H1 (cell line): ENCODE measurements at regions not wholly inside any gene's neighbourhood (a gene's known extent, or its start where the extent isn't known, plus 50 kb on each side); places are given as distances from the start of the nearest gene placed in this dataset.

Experiments
- CTCF ChIA-PET: fragments of 300-600 bp; sonication (Branson Sonifier 250); formaldehyde crosslinking; loops from one replicate; lab custom pipeline; 2021; ENCODE audit not compliant: partially characterized antibody; lab: Charles Lee
- POLR2A ChIA-PET: fragments of 300-600 bp; sonication (Branson Sonifier 250); formaldehyde crosslinking; loops from one replicate; lab custom pipeline; 2021; ENCODE audit warnings: inconsistent platforms; ENCODE audit not compliant: partially characterized antibody; lab: Charles Lee
- DNase-seq, 2 experiments: peaks; one replicate each; pipeline versions ENCODE4 v3.0.0 to v3.0.0-alpha.2; 2010 to 2022; ENCODE audit warnings: low spot score in 2 of 2, low read depth in 1 of 2, mixed read lengths in 1 of 2
- FAIRE-seq: peaks from 2 replicates; lab custom pipeline; 2011; peaks lifted over from hg19 to GRCh38; lab: Jason Lieb, UNC
- H2AFZ ChIP-seq: 2 replicates; pipeline ENCODE4 v1.8.1; 2012; ENCODE audit warnings: low read length, inconsistent platforms
- H2AK5ac ChIP-seq: 2 replicates; pipeline ENCODE4 v1.6.1; 2013; ENCODE audit warnings: low read depth, low read length
- H2BK120ac ChIP-seq: replicated peaks from 2 replicates; pipeline ENCODE3; 2013; ENCODE audit warnings: low read depth, low read length, inconsistent platforms
- H2BK12ac ChIP-seq: 2 replicates; pipeline ENCODE4 v1.6.1; 2013; ENCODE audit warnings: low read depth, low read length
- H2BK15ac ChIP-seq: 2 replicates; pipeline ENCODE4 v1.6.1; 2013; ENCODE audit warnings: low read length
- H2BK20ac ChIP-seq: 2 replicates; pipeline ENCODE4 v1.6.1; 2013; ENCODE audit warnings: low read length
- H2BK5ac ChIP-seq: 2 replicates; pipeline ENCODE4 v1.6.1; 2013; ENCODE audit warnings: low read depth, low read length
- H3K14ac ChIP-seq: 2 replicates; pipeline ENCODE4 v1.6.1; 2013; ENCODE audit warnings: inconsistent platforms; ENCODE audit not compliant: insufficient read length
- H3K18ac ChIP-seq: 2 replicates; pipeline ENCODE4 v1.6.1; 2013; ENCODE audit warnings: low read length; ENCODE audit errors: extremely low read depth
- H3K23ac ChIP-seq: 2 replicates; pipeline ENCODE4 v1.6.1; 2013; ENCODE audit warnings: inconsistent platforms; ENCODE audit not compliant: insufficient read length
- H3K23me2 ChIP-seq: 2 replicates; pipeline ENCODE4 v1.6.1; 2013; ENCODE audit warnings: low read depth, low read length
- H3K27ac ChIP-seq: 2 replicates; pipeline ENCODE4 v1.6.1; 2011; ENCODE audit warnings: low read depth, low read length, inconsistent platforms
- H3K27me3 ChIP-seq, 4 experiments: replicated peaks in 1 of 4; 1 replicate in 1 of 4; 2 replicates in 3 of 4; pipeline versions ENCODE4 v1.6.1 to v1.8.1; 2011 to 2013; ENCODE audit warnings: low read length in 3 of 4, mild to moderate bottlenecking in 3 of 4, inconsistent platforms in 2 of 4, mixed read lengths in 2 of 4, moderate library complexity in 1 of 4; ENCODE audit not compliant: control insufficient read depth in 3 of 4, insufficient read depth in 3 of 4; ENCODE audit errors: extremely low read depth in 1 of 4
- H3K36me3 ChIP-seq, 4 experiments: 2 replicates each; pipeline versions ENCODE4 v1.6.1 to v1.8.1; 2011 to 2013; ENCODE audit warnings: mild to moderate bottlenecking in 4 of 4, low read length in 3 of 4, moderate library complexity in 2 of 4, control low read depth in 1 of 4, inconsistent platforms in 1 of 4; ENCODE audit not compliant: insufficient read depth in 4 of 4, control insufficient read depth in 2 of 4
- H3K4ac ChIP-seq: replicated peaks from 2 replicates; pipeline ENCODE3; 2013; ENCODE audit warnings: low read length, low read depth, mixed read lengths, inconsistent platforms; ENCODE audit not compliant: insufficient read length
- H3K4me1 ChIP-seq, 4 experiments: replicated peaks in 1 of 4; 1 replicate in 1 of 4; 2 replicates in 3 of 4; pipeline versions ENCODE4 v1.6.1 to v1.8.1; 2011 to 2013; ENCODE audit warnings: low read length in 3 of 4, inconsistent platforms in 2 of 4, mixed read lengths in 1 of 4; ENCODE audit not compliant: insufficient read depth in 4 of 4, control insufficient read depth in 3 of 4
- H3K4me2 ChIP-seq, 2 experiments: 2 replicates each; pipeline versions ENCODE4 v1.6.1 to v1.8.1; 2011 to 2013; ENCODE audit warnings: low read depth in 2 of 2, low read length in 2 of 2, control low read depth in 1 of 2, inconsistent platforms in 1 of 2, mild to moderate bottlenecking in 1 of 2; ENCODE audit not compliant: insufficient read depth in 1 of 2
- H3K4me3 ChIP-seq, 4 experiments: fragments of 200-600, 300-600 bp in 1 of 4; sonication (generic), shearing (Covaris generic), sonication (Bioruptor Twin) in 1 of 4; 2 replicates each; pipeline versions ENCODE4 v1.5.1 to v1.8.1; 2011 to 2016; ENCODE audit warnings: low read length in 4 of 4, low read depth in 3 of 4, control low read depth in 2 of 4, inconsistent platforms in 2 of 4, mild to moderate bottlenecking in 2 of 4, mixed read lengths in 1 of 4, moderate library complexity in 1 of 4; ENCODE audit not compliant: insufficient read depth in 2 of 4; ENCODE audit errors: extremely low read depth in 1 of 4
- H3K56ac ChIP-seq: replicated peaks from 2 replicates; pipeline ENCODE3; 2013; ENCODE audit warnings: low read depth, mild to moderate bottlenecking, mixed read lengths, low read length, inconsistent platforms; ENCODE audit not compliant: insufficient read length
- H3K79me1 ChIP-seq: 2 replicates; pipeline ENCODE4 v1.6.1; 2013; ENCODE audit warnings: low read depth, low read length, control low read depth
- H3K79me2 ChIP-seq, 2 experiments: 2 replicates each; pipeline versions ENCODE4 v1.6.1 to v1.8.1; 2012 to 2013; ENCODE audit warnings: low read length in 2 of 2, mild to moderate bottlenecking in 2 of 2, inconsistent platforms in 1 of 2; ENCODE audit not compliant: insufficient read depth in 2 of 2, control insufficient read depth in 1 of 2
- H3K9ac ChIP-seq, 4 experiments: replicated peaks in 1 of 4; 1 replicate in 1 of 4; 2 replicates in 3 of 4; pipeline versions ENCODE4 v1.6.1 to v1.8.1; 2011 to 2013; ENCODE audit warnings: low read depth in 3 of 4, low read length in 3 of 4, control low read depth in 2 of 4, mild to moderate bottlenecking in 2 of 4, moderate library complexity in 2 of 4, inconsistent platforms in 1 of 4; ENCODE audit errors: extremely low read depth in 1 of 4
- H3K9me3 ChIP-seq, 2 experiments: 2 replicates each; pipeline versions ENCODE4 v1.6.1 to v1.8.1; 2012 to 2013; ENCODE audit warnings: mild to moderate bottlenecking in 2 of 2, moderate library complexity in 2 of 2, control low read depth in 1 of 2, inconsistent platforms in 1 of 2, low read depth in 1 of 2, low read length in 1 of 2, mixed read lengths in 1 of 2; ENCODE audit not compliant: insufficient read depth in 2 of 2
- H4K20me1 ChIP-seq, 2 experiments: replicated peaks in 1 of 2; 2 replicates each; pipeline versions ENCODE3 to v1.8.1; 2011 to 2013; ENCODE audit warnings: inconsistent platforms in 2 of 2, low read length in 2 of 2, mild to moderate bottlenecking in 1 of 2; ENCODE audit not compliant: insufficient read depth in 2 of 2, control insufficient read depth in 1 of 2
- H4K5ac ChIP-seq: 2 replicates; pipeline ENCODE4 v1.6.1; 2013; ENCODE audit warnings: low read length, low read depth, mixed read lengths, inconsistent platforms; ENCODE audit not compliant: insufficient read length
- H4K8ac ChIP-seq: 2 replicates; pipeline ENCODE4 v1.8.0; 2013; ENCODE audit warnings: mild to moderate bottlenecking, moderate library complexity, low read length, inconsistent platforms; ENCODE audit not compliant: insufficient read depth; ENCODE audit errors: extremely low read depth
- H4K91ac ChIP-seq: replicated peaks from 2 replicates; pipeline ENCODE3; 2013; ENCODE audit warnings: low read length, mixed read lengths, inconsistent platforms; ENCODE audit not compliant: insufficient read length
- POU5F1 ChIP-seq: IDR thresholded peaks from 2 replicates; pipeline ENCODE4 v1.6.1; 2011; ENCODE audit warnings: low read depth, mild to moderate bottlenecking, low read length, moderate library complexity
- USF2 ChIP-seq: IDR thresholded peaks from 2 replicates; pipeline ENCODE4 v1.6.1; 2011; ENCODE audit warnings: low read length, improper control_type of control experiment
- WGBS, 2 experiments: shearing (Covaris generic) in 1 of 2; methylation state at CpG; one replicate each; pipeline versions ENCODE4 v1.1.6 to v1.1.7; 2013 to 2015; ENCODE audit warnings: low lambda C conversion rate in 2 of 2, mixed read lengths in 2 of 2, inconsistent platforms in 1 of 2, low coverage in 1 of 2, missing lambda C conversion rate in 1 of 2; ENCODE audit not compliant: insufficient replicate concordance in 2 of 2, insufficient coverage in 1 of 2, insufficient read length in 1 of 2; ENCODE audit errors: extremely low coverage in 1 of 2, missing lambda C conversion rate in 1 of 2; 5-methylcytosine and 5-hydroxymethylcytosine counted together

- no peak overlapping the region for H2BK120ac ChIP-seq
- no peaks in the 10 kb centered on the region for H3K9me3 ChIP-seq
- H2BK5ac ChIP-seq = no peak overlapping the region
- no peak overlapping the region for H3K14ac ChIP-seq
- H2AK5ac ChIP-seq = no peak overlapping the region
- H4K20me1 ChIP-seq = no peaks in the 10 kb centered on the region
- no peak overlapping the region for H3K9ac ChIP-seq
- H3K4me3 ChIP-seq = no peak overlapping the region
- FAIRE-seq = no peak
- no peaks in the 10 kb centered on the region for H3K23me2 ChIP-seq
- CTCF ChIA-PET = interaction anchor here (0.6 to 1.0 kb wide), 2 partner anchors 79 to 753 kb away, joined by 3 read pairs; no protein-coding TSS in a partner anchor
- no peaks in the 10 kb centered on the region for H3K79me2 ChIP-seq
- H2AFZ ChIP-seq = no peak overlapping the region
- no peak overlapping the region for H3K23ac ChIP-seq
- no peak overlapping the region for H3K18ac ChIP-seq
- H3K4me1 ChIP-seq = no peaks in the 10 kb centered on the region
- H4K8ac ChIP-seq = no peak overlapping the region
- DNase-seq = no peak
- H3K79me1 ChIP-seq = no peaks in the 10 kb centered on the region
- no peak overlapping the region for H2BK12ac ChIP-seq
- no peak overlapping the region for H4K5ac ChIP-seq
- H4K91ac ChIP-seq = no peak overlapping the region
- no peak overlapping the region for H2BK20ac ChIP-seq
- POLR2A ChIA-PET = no interaction called here
- no peak overlapping the region for H3K4me2 ChIP-seq
- 44% methylated on average over 2 of the region's 2 CpGs; no CpG with 5 or more reads in 1 of the 2 experiments for WGBS, 2 experiments
- H3K27me3 ChIP-seq = peaks cover 0 to 2% (median 0%) of the 10 kb centered on the region in 4 experiments; a peak in 1 of 7 replicates
- no peaks in the 10 kb centered on the region for H3K36me3 ChIP-seq
- no peak overlapping the region for H3K56ac ChIP-seq
- H3K4ac ChIP-seq = no peak overlapping the region
- no peak overlapping the region for H3K27ac ChIP-seq
- no peak overlapping the region for H2BK15ac ChIP-seq
- TF ChIP-seq POU5F1 = no peak
- no peak for TF ChIP-seq USF2
Measured at GRCh38 chr5:129356846-129357245, 103.3 kb upstream of the ADAMTS19 start.
